ENCODE measurements at regions not wholly inside any gene's neighbourhood (a gene's known extent, or its start where the extent isn't known, plus 50 kb on each side); places are given as distances from the start of the nearest gene placed in this dataset.

DNA sequence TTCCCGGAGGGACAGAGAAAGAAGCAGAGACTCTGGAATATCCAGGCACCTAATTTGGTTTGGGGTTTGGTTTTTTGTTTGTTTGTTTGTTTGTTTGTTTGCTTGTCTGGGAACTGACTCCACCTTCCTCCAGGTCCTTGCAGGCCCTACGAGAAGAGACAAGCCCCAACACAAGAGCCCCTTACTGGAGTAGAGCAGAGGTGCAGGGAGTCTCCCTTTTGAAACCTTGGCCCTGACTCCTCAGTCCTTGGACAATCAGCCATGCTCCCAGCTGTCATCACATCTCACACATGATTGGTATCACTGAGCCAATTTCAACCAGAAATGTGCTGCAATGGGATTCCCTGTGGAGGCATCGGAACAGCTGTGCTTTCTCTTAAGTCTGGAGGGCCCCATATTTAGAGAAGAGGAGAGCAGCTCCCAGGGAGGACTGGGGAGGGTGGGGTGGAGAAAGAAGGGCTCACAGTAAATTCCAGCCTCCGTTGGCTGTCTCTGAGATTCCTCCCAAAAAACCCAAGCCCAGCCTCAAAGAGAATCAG lies 279.9 kb upstream of the NCKAP5 start:
- Histone ChIP-seq H3K36me3 (ENCODE audit: insufficient read depth, low read depth, low read length) (no peaks in the 10 kb centered on the region), H3K4me3 (ENCODE audit: low read length) (no peak overlapping the region), H3K27ac (ENCODE audit: low read length) (no peak overlapping the region)

DNA sequence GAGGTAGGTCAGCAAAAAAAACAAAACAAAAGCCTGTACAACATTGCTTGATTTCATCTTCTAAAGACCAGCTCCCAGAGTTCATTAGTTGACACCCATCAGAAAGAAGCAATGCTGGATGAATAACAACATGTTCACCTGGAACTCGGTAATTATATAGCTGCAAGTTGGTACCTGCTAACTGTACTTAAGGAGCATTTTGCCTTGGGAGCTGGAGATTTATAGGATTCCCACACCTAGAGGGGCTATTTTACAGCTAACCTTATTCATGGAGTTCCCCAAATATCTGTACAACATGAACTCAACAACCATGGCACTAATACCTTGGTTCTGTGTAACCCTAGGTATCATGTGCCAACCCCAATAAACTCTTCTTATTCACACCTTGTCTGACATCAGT lies 281.1 kb upstream of the NCKAP5 start:
- Histone ChIP-seq H3K4me3 (ENCODE audit: low read length) (no peak overlapping the region), H3K9ac (ENCODE audit: low read depth, low read length) (no peak overlapping the region), H3K9me3 (ENCODE audit: insufficient read depth, low read depth, low read length) (peaks cover 10% of the 10 kb centered on the region), H3K27ac (ENCODE audit: low read length) (no peak overlapping the region), H3K36me3 (ENCODE audit: insufficient read depth, low read depth, low read length) (no peaks in the 10 kb centered on the region), H3K4me1 (ENCODE audit: insufficient read depth, low read length) (no peaks in the 10 kb centered on the region), H3K27me3 (ENCODE audit: insufficient read depth, low read length) (no peaks in the 10 kb centered on the region)

More for the DNA sequence above, 279.9 kb upstream of the NCKAP5 start:
- no peaks in the 10 kb centered on the region for H3K4me1 ChIP-seq (ENCODE audit: insufficient read depth, low read length)
- H3K9me3 ChIP-seq (ENCODE audit: insufficient read depth, low read depth, low read length), result peaks cover 3% of the 10 kb centered on the region
- no peak overlapping the region for H3K9ac ChIP-seq (ENCODE audit: low read depth, low read length)
- no peaks in the 10 kb centered on the region for H3K27me3 ChIP-seq (ENCODE audit: insufficient read depth, low read length)

DNA sequence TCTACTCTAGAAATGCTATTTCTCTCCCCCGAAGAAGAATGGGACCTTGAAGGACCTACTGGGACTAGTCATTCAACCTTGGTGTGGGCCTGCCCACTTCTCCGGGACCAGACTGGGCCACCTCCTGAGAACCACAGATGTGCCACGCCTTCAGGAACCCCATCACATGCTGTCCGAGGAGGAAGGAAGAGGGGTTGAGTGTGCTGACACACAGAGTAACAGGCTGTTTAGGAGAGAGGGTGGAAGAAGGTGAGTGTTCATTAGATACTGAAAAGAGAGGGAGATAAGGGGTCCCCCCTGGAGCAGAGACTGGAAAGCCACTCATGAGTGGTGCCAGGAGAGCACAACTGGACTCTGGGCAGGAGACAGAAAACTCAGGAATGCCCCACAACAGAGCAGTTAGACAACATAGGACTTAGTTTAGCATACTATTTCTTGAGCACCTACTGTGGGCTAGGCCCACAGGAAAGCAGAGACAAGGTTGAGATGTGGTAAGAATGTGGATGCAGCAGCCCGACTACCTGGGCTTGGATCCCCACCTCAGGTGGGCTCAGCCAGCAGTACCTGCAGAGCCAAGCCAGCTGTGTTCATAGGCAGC lies 286.4 kb upstream of the NCKAP5 start:
- no peak overlapping the region for H3K9ac ChIP-seq (ENCODE audit: low read depth, low read length)
- H3K4me1 ChIP-seq (ENCODE audit: insufficient read depth, low read length), result no peaks in the 10 kb centered on the region
- H3K27me3 ChIP-seq (ENCODE audit: insufficient read depth, low read length), result no peaks in the 10 kb centered on the region
- no peak overlapping the region for H3K27ac ChIP-seq (ENCODE audit: low read length)
- peaks cover 13% of the 10 kb centered on the region for H3K9me3 ChIP-seq (ENCODE audit: insufficient read depth, low read depth, low read length)
- no peak overlapping the region for H3K4me3 ChIP-seq (ENCODE audit: low read length)
- no peaks in the 10 kb centered on the region for H3K36me3 ChIP-seq (ENCODE audit: insufficient read depth, low read depth, low read length)

DNA sequence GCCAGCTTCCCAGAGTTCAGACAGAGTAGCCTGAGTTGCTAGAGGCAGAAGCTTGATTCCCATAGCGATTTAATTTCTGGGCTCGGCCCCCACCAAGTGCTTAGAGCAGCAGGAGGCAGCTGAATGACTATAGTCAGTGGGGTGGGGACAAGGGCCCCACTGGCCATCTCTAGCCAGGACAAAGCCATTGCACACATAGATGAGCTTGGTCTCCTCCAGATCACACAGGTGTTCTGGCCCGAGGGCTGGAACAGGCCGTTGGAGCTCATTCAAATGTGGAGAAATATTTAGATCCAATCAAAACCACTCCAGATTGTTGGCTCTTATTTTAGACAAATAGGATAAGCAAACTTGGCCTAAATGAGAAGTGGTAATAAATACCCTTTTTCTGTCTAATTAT lies 287.3 kb upstream of the NCKAP5 start:
- Histone ChIP-seq H3K4me3 (ENCODE audit: low read length) (no peak overlapping the region), H3K36me3 (ENCODE audit: insufficient read depth, low read depth, low read length) (no peaks in the 10 kb centered on the region), H3K9me3 (ENCODE audit: insufficient read depth, low read depth, low read length) (peaks cover 13% of the 10 kb centered on the region), H3K9ac (ENCODE audit: low read depth, low read length) (no peak overlapping the region), H3K27ac (ENCODE audit: low read length) (no peak overlapping the region), H3K4me1 (ENCODE audit: insufficient read depth, low read length) (no peaks in the 10 kb centered on the region), H3K27me3 (ENCODE audit: insufficient read depth, low read length) (no peaks in the 10 kb centered on the region)

DNA sequence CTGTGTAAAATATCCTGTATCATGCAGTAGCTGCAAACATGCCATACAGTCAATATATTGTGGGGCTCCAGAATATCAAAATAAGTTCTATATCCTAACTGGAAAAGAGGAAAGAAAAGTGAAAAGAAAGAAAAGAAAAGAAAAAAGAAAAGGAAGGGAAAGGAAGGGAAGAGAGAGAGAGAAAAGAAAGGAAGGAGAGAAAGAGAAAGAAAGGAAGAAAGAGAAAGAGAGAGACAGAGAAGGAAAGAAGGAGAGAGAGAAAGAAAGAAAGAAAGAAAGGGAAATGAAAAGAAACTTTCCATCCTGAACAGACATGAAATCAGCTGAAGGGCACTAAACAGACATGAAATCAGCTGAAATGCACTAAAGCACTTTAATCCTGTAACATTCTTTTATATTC lies 288.4 kb upstream of the NCKAP5 start:
- Histone ChIP-seq H3K4me1 (ENCODE audit: insufficient read depth, low read length) (no peaks in the 10 kb centered on the region), H3K36me3 (ENCODE audit: insufficient read depth, low read depth, low read length) (no peaks in the 10 kb centered on the region), H3K9me3 (ENCODE audit: insufficient read depth, low read depth, low read length) (peaks cover 13% of the 10 kb centered on the region), H3K27me3 (ENCODE audit: insufficient read depth, low read length) (no peaks in the 10 kb centered on the region), H3K27ac (ENCODE audit: low read length) (no peak overlapping the region), H3K4me3 (ENCODE audit: low read length) (no peak overlapping the region), H3K9ac (ENCODE audit: low read depth, low read length) (no peak overlapping the region)

DNA sequence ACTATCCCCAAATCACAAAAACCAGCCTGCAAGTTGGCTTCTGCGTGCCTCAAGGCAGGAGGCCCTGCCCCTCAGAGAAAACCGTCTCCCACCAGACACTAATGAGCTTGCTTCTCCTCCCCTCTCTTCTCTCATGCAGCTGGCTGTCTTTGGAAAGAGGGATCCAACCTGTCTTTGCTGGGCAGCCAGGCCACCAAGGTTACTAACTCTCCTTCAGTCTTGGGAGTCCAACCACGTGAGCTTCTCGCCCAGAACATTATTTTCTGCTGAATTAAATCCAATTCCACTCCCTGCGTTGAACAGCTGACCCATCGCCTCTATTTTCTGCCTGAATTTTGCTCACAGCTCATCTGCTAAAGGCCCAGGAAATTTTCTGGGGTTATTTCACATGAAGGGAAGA lies 291.3 kb upstream of the NCKAP5 start:
- Histone ChIP-seq H3K27me3 (ENCODE audit: insufficient read depth, low read length) (no peaks in the 10 kb centered on the region), H3K4me1 (ENCODE audit: insufficient read depth, low read length) (no peaks in the 10 kb centered on the region), H3K9me3 (ENCODE audit: insufficient read depth, low read depth, low read length) (peaks cover under 1% of the 10 kb centered on the region; the same call in 1 of the 2 replicates)

DNA sequence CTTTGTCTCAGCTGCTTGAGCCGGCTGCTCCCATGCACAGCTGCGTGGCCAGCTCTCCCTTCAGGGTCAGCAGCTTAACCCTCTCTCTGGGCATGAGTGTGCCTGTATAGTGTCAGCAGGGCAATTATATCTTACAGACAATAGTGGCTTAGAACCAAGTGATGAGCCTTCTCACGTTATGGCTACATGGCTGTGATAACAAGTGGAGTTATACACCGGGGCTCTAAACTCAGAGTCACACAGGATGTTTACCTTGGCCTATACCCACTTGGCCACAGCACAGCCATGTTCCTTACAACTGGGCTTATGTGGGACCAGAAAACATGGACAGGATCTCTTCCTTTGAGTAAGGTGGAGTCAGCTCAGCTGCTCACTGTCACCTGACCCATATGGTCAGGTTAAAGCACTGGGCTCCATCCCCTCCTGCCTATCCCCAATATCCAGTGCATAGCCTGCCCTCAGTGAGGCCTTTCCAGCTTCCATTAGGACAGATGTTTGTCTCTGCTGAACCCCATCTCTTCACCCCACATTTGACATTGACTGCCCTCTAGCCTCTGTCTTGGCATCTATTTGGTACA lies 294.2 kb upstream of the NCKAP5 start:
- Histone ChIP-seq H3K9ac (ENCODE audit: low read depth, low read length) (no peak overlapping the region), H3K27me3 (ENCODE audit: insufficient read depth, low read length) (no peaks in the 10 kb centered on the region), H3K9me3 (ENCODE audit: insufficient read depth, low read depth, low read length) (no peaks in the 10 kb centered on the region), H3K27ac (ENCODE audit: low read length) (no peak overlapping the region), H3K4me3 (ENCODE audit: low read length) (no peak overlapping the region), H3K36me3 (ENCODE audit: insufficient read depth, low read depth, low read length) (no peaks in the 10 kb centered on the region), H3K4me1 (ENCODE audit: insufficient read depth, low read length) (no peaks in the 10 kb centered on the region)

More for the DNA sequence above, 291.3 kb upstream of the NCKAP5 start:
- Histone ChIP-seq H3K9ac (ENCODE audit: low read depth, low read length) (no peak overlapping the region), H3K27ac (ENCODE audit: low read length) (no peak overlapping the region), H3K4me3 (ENCODE audit: low read length) (no peak overlapping the region), H3K36me3 (ENCODE audit: insufficient read depth, low read depth, low read length) (no peaks in the 10 kb centered on the region)

DNA sequence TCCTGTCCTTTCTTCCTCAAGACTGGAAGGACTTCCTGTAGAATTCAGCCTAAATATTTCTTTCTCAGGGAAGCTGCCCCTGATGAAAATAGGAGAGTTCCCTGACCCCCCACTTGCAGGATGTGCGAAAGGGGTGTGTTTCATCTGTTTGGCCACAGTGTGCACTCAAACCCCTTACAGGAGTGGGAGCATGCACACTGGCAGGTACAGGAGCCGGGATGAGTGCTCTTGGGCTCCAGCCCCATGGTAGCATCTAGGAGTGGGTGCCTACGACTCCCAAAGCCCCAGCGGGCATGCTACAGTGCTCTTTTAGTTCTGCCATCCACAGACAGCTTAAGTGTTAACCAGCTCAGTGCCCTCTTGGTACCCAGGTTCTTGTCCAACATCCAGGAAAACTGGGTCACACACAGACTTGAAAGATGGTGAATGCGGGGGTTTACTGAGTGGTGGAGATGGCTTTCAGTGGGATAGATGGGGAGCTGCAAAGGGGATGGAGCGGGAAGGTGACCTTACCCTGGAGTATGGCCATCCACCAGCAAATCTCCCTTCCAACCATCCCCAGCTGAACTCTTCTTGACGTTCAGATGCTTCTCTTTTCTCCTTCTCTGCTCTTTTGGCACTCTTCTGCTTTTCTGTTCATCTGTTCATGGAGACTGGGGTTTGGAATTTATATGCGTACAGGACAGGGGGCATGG lies 295.0 kb upstream of the NCKAP5 start:
- Histone ChIP-seq H3K9me3 (ENCODE audit: insufficient read depth, low read depth, low read length) (no peaks in the 10 kb centered on the region), H3K36me3 (ENCODE audit: insufficient read depth, low read depth, low read length) (no peaks in the 10 kb centered on the region), H3K9ac (ENCODE audit: low read depth, low read length) (no peak overlapping the region), H3K27me3 (ENCODE audit: insufficient read depth, low read length) (no peaks in the 10 kb centered on the region), H3K27ac (ENCODE audit: low read length) (no peak overlapping the region), H3K4me1 (ENCODE audit: insufficient read depth, low read length) (no peaks in the 10 kb centered on the region), H3K4me3 (ENCODE audit: low read length) (no peak overlapping the region)

DNA sequence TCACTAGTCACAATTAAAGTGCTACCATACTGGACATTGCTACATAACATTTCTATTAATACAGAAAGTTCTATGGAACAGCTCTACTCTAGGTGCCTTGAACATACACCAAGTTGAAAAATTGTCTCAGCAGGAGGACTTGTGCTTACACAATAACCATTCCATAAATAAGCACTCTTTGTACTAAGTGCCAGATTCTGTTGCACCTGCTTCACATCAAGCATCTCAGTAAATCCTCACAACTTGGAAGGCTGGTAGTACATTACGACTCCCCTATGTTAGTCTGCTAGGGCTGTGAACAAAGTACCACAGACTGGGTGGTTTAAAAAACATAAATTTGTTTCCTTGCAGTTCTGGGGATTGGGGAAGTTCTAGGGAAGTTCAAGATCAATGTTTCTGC lies 296.9 kb upstream of the NCKAP5 start:
- Histone ChIP-seq H3K9me3 (ENCODE audit: insufficient read depth, low read depth, low read length) (no peaks in the 10 kb centered on the region), H3K27me3 (ENCODE audit: insufficient read depth, low read length) (no peaks in the 10 kb centered on the region), H3K4me3 (ENCODE audit: low read length) (no peak overlapping the region), H3K4me1 (ENCODE audit: insufficient read depth, low read length) (no peaks in the 10 kb centered on the region), H3K36me3 (ENCODE audit: insufficient read depth, low read depth, low read length) (no peaks in the 10 kb centered on the region), H3K27ac (ENCODE audit: low read length) (no peak overlapping the region), H3K9ac (ENCODE audit: low read depth, low read length) (no peak overlapping the region)

DNA sequence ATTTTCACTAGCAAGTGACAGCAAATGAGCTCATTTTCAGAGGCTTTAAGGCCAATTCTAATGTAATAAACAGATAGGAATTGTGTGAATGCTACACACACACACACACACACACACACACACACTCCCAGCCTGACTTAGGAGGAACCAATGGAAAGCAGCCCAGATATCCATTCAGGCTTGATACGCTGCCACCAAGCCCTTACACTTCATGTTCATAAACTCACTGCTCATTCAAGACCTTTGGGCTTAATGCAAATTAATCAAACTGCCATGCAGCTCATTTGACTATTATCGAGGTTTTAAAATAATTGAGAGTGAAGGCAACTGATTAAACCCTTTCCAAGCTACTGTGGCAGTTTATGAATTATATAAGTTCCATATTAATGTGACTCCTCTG lies 298.9 kb upstream of the NCKAP5 start:
- H3K27me3 ChIP-seq (ENCODE audit: insufficient read depth, low read length), result no peaks in the 10 kb centered on the region
- no peak overlapping the region for H3K4me3 ChIP-seq (ENCODE audit: low read length)
- no peak overlapping the region for H3K27ac ChIP-seq (ENCODE audit: low read length)
- no peaks in the 10 kb centered on the region for H3K9me3 ChIP-seq (ENCODE audit: insufficient read depth, low read depth, low read length)
- H3K9ac ChIP-seq (ENCODE audit: low read depth, low read length), result no peak overlapping the region
- H3K36me3 ChIP-seq (ENCODE audit: insufficient read depth, low read depth, low read length), result no peaks in the 10 kb centered on the region
- no peaks in the 10 kb centered on the region for H3K4me1 ChIP-seq (ENCODE audit: insufficient read depth, low read length)

DNA sequence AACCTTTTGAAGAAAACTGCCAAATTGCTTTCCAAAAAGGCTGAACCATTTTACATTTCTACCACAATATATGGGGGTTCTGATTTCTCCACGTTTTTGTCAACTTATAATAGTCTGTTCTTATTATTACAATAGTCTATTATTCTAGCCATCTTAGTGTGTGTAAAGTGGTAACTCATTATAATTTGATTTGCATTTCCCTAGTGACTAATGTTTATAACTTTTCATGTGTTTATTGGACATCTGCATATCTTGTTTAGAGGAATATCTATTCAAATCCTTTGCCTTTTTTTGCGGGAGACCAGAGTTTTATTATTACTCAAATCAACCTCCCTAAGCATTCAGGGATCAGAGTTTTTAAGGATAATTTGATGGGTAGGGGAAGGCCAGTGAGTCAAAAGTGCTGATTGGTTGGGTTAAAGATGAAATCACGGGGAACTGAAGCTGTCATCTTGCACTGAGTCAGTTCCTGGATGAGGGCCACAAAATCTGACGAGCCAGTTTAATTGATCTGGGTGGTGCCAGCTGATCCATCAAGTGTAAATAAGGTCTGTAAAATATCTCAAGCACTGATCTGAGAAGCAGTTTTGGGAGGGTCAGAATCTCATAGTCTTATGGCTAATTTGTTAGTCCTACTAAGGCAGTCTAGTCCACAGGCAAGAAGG lies 303.4 kb upstream of the NCKAP5 start:
- Histone ChIP-seq H3K9me3 (ENCODE audit: insufficient read depth, low read depth, low read length) (no peaks in the 10 kb centered on the region), H3K4me3 (ENCODE audit: low read length) (no peak overlapping the region), H3K36me3 (ENCODE audit: insufficient read depth, low read depth, low read length) (no peaks in the 10 kb centered on the region), H3K27ac (ENCODE audit: low read length) (no peak overlapping the region), H3K27me3 (ENCODE audit: insufficient read depth, low read length) (no peaks in the 10 kb centered on the region), H3K4me1 (ENCODE audit: insufficient read depth, low read length) (no peaks in the 10 kb centered on the region), H3K9ac (ENCODE audit: low read depth, low read length) (no peak overlapping the region)
